ENCODE measurements at regions not wholly inside any gene's neighbourhood (a gene's known extent, or its start where the extent isn't known, plus 50 kb on each side); places are given as distances from the start of the nearest gene placed in this dataset.

- DNase-seq (ENCODE audit: low read depth), result peak; percentile 84
Observed at GRCh38 chr2:12587729-12588522, 128.8 kb upstream of the TRIB2 start.

- DNase-seq (ENCODE audit: low read depth), result no peak
Observed at GRCh38 chr2:12588986-12589385, 127.8 kb upstream of the TRIB2 start.

DNA sequence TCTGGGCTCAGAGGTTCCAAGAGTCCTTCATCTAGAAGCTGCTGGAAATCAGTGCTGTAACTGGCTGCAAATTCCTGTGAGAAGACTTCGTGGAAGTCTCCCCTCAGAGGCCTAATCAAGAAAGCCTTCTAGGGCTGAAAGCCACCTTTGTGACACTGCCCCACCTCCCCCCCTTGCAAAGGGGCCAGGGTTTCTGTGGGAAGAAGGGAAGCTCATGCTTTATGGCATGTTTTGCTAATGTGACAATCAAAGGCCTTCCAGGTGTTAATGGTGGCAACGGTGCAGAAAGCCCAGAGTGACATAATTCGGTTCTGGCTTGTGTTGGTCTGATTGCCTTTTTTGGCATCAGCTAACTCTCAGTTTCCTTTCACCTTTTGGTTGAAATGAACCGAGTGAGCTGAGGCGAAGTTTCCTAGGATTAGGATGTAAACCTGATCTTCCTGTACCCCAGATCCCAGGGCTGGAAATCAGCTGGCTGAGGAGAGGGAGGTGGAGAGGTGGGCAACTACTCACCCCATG is 126.9 kb upstream of the TRIB2 start:
- no peak for DNase-seq (ENCODE audit: low read depth)

DNA sequence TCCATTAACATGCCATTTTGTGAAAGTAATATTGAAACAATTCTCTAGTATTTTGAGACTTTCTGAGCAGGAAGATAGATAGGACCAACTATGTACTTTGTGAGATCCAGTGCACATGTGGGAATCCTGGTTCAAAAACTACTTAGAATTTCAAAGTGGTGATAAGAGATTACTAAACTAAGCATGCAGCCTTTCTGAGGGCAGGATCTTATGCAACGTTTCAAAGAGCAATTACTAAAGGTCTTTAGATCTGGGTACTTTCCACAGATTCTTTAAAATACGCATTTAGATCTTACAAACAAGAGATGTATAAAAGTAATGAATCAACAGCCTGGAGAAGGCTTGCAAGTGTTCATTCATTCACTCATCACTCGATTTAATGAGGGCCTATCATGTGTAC is 124.4 kb upstream of the TRIB2 start:
- no peak for DNase-seq (ENCODE audit: low read depth)

DNA sequence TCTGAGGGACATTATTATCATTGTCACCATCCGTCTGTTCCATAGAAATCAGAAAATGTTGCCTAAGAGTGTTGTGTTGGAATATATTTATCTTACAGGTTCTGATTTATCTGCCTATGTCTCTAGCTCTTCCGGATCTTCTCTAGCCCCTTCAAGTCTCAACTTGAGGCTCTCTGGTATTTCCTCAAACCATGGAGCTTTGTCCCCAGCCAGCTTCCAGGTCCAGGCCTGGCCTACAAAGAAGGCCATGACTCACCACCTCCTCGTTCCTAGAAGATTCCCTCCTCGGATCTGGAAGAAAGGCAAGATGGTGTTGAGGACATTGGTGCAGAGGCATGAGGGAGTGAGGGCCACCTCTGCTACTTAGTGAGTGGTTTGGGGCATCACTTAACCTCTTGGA is 122.1 kb upstream of the TRIB2 start:
- DNase-seq (ENCODE audit: low read depth), result no peak

DNA sequence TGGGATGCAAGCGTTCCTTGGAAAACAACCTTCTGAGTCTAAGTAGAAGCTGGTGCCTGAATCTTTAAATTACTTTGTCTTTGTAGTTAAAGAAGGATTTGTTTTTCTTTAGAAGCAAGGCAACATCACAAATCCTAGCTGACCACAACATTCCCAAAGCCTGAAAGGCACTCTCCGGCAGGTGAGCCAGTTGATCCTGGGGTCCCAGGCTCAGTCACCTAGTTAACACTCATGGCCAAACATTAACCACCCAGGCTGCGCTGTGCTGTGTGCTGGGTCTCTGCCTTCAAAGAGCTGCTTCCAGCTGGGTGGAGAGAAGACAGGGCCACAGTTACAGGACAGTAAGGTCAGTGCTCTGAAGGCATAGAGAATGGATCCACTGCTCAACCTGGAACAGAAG is 120.0 kb upstream of the TRIB2 start:
- no peak for DNase-seq (ENCODE audit: low read depth)

DNA sequence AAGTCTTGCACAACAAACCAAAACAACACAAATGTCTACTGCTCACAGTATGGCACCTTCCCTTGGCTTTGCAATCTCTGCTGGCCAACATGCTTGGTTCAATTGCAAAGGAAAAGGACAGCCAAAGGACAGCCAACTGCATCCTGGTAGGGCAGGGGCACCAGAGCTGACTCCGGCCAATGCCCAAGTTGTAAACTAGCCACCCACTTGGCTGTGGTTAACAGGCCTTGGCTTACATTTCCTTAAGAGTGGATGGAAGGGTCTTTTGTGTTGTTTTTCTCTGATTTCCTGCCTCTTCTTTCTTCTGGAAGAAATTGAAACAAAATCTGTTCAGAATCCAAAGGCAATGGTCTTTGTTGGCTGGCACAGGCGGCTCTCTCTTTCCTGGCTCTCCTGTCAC is 119.1 kb upstream of the TRIB2 start:
- DNase-seq (ENCODE audit: low read depth), result no peak

- DNase-seq (ENCODE audit: low read depth), result no peak
Observed at GRCh38 chr2:12602661-12603060, 114.1 kb upstream of the TRIB2 start.

- DNase-seq (ENCODE audit: low read depth), result no peak
Observed at GRCh38 chr2:12603781-12604295, 112.9 kb upstream of the TRIB2 start.

DNA sequence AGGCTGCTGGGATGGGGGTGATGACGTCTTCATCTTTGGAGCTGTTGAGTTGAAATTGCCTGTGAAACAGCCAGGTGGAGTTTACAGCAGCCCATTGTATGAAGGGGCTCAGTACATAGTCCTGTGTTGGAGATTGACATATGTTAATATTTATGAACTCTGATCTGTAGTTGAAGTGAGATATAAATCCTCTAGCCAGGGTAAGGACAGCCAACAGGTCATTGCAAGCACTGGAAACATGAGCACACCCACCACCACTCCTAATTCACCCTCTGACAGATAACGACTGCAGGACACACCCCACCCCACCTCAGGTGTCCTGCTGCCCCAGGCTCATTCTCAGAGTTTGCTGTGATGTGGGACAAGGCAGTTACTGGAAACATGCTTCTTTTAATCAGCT is 112.4 kb upstream of the TRIB2 start:
- DNase-seq (ENCODE audit: low read depth), result no peak

- DNase-seq (ENCODE audit: low read depth), result no peak
Observed at GRCh38 chr2:12605366-12605765, 111.4 kb upstream of the TRIB2 start.

DNA sequence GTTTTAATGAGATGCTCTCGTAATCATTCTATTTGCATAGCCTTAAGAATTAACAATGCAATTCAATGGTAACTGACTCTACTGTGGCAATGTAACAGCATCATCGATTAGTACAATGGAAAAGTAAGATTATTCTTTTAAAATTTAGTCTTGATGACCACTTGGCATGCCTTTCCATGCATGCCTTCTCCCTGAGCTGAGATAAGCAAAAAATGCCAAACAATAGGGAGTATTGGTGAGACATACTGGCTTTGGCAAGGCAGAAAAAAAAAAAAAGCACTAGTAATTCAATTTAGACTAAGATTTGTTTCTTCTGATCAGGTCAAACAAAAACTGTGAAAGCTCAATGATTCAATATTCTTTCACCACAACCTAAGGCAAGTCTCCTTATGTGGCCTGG is 110.8 kb upstream of the TRIB2 start:
- DNase-seq (ENCODE audit: low read depth), result no peak

- no peak for DNase-seq (ENCODE audit: low read depth)
Observed at GRCh38 chr2:12606472-12607000, 110.2 kb upstream of the TRIB2 start.

DNA sequence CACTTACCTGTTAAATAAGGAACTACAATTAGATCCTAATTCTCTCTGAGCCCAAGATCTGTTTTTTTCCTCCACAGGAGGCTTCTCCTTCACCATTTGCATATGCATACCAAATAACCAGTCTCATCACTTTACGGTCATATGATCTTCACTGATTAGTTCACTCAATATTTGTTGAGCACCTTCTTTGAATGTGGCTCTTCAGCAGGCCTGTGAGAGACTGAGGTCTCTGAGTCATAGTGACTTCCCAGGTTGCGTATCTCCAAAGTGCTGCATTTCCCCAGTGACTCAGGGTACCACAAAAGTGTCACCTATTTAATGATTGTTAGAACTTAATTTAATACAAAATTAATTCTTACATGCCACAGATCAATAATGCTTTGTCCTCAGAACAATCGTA is 108.8 kb upstream of the TRIB2 start:
- DNase-seq (ENCODE audit: low read depth), result no peak

DNA sequence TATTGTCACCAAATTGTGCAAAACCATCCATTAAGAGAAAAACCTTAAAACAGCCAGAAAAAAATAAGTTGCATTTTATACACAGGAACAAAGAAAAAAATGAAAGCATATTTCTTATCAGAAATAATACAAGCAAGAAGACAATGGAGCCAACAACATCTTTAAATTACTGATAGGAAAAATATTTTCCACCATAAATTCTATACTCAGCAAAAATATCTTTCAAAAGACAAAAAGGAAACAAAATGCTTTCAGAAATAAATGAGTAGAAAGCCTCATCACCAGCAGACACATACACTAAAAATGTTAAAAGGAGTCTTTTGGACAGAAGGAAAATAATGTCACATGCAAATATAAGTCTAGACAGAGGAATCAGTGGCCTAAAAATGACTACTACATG is 106.4 kb upstream of the TRIB2 start:
- no peak for DNase-seq (ENCODE audit: low read depth)

GRCh38 chr2:12612168-12612567 is 104.6 kb upstream of the TRIB2 start:
- DNase-seq (ENCODE audit: low read depth), result no peak

DNA sequence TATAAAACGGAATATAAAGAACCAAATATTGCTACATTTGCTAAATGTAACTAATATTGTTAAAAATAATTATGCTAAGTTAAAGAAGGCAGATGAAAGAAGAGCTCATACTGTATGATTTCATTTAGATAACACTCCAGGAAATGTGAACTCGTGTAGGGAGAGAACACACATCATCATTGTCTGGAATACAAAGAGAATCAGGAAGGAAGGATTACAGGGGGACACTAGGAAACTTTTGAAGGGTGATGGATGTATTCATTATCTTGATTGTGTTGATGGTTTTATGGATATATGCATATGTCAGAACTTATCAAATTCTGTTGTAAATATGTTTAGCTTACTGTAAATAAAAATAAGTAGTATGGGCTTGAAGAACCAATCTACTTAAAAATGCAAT is 104.1 kb upstream of the TRIB2 start:
- no peak for DNase-seq (ENCODE audit: low read depth)

DNA sequence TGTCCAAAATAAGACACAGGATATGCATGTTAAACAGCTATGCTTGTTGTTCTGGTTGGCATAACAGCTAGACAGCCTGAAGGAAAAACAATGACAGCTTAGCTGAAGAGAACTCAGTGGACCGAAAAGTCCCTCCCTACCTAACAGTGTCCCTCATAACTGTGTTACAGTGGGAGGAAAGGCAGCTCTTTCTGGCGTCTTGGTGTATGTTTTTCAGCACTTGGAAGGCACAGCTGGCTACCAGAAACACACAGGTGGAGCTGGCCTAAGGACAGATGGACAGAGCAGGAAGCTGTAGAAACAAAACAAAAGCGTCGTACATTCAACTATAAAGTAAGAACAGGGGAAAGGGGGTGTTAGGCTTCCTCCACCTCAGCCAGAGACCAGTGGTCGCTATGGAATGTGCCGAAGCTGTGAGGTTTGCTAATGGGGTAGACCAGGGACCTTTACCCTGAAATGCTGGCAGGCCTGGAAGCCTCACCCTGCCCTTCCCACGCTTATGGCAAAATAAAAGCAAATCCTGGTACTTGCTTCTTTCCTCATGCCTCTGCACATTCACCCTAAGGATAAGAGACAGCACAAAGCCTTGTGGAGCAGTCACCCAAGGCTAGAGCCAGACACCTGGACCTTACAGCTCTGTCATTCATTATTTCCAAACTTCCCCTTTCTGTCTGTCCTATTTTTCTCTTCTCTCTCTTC is 103.5 kb upstream of the TRIB2 start:
- no peak for DNase-seq (ENCODE audit: low read depth)

DNA sequence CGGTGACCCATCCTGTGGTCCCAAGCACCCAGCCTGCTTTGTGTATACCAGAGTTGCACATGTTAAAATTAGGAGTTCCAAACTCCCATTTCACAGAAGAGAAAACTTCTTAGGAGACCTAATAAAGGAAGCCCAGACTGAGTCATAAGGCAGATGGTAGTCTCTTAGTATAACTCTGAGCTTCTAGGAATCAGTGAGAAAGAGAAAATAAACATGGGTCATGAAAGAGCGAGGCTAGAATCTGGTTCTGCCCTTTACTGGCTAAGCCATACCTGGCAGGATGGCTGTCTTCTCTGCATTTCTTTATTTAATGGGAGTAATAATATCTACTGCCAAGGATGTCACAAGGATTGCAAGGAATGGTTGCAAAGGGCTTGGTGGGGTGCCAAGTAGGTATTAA is 101.2 kb upstream of the TRIB2 start:
- DNase-seq (ENCODE audit: low read depth), result no peak

GRCh38 chr2:12616456-12617156 is 100.1 kb upstream of the TRIB2 start:
- no peak for DNase-seq (ENCODE audit: low read depth)

DNA sequence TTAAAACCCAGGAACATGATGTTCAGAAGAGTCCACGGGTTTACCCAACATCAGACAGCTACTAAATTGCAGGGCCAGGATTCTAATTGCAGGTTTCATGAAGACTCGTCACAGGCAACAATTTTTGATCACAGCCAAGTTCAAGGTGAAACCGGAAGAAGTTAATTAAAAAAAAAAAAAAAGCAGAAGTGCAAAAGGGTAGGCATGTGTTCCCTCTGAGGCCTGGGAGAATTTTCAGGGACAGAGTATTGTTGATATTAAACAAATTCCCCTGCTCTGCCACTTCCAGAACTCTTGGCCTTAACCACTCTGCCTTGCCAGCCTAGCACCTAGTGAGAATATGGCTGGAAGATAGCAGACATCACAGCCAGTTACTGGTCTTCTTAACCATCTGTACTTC is 99.4 kb upstream of the TRIB2 start:
- DNase-seq (ENCODE audit: low read depth), result no peak

- DNase-seq (ENCODE audit: low read depth), result no peak
Observed at GRCh38 chr2:12617853-12618252, 98.9 kb upstream of the TRIB2 start.

- no peak for DNase-seq (ENCODE audit: low read depth)
Observed at GRCh38 chr2:12618576-12618975, 98.2 kb upstream of the TRIB2 start.
